8988T (cell line): ENCODE measurements at regions not wholly inside any gene's neighbourhood (a gene's known extent, or its start where the extent isn't known, plus 50 kb on each side); places are given as distances from the start of the nearest gene placed in this dataset.

ENCODE experiments used
- DNase-seq: peaks from one replicate; pipeline ENCODE4 v3.0.0; 2011

DNA sequence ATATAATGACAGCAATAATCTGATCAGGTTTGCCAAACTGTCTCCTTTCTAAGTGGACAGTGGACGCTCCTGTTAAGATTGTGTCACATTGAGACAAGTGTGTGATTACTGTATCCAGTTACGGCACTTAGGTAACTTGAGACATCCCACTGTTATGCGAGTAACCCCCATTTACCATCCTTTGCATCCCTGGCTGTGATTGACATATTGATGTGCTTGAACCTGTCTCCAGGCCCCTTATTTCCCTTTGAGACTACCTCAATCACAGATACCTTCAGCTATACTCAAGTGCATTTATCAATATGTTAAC, 785.2 kb downstream of the NR2F2 start:
- no peak for DNase-seq

DNA sequence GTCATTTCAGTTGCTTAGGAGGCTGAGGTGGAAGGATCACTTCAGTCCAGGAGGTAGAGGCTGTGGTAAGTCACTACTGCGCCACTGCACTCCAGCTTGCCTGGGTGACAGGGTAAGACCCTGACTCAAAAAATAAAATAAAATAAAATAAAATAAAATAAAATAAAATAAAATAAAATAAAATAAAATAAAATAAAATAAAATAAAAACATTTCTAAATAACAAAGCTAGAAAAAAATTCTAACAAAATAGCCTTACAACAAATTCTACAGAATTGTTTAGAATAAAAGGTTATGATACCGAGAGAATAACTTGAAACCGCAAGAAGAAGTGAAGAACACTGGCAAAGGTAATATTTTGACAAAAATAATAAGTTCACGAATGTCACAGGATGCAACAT, 794.3 kb downstream of the NR2F2 start:
- no peak for DNase-seq

DNA sequence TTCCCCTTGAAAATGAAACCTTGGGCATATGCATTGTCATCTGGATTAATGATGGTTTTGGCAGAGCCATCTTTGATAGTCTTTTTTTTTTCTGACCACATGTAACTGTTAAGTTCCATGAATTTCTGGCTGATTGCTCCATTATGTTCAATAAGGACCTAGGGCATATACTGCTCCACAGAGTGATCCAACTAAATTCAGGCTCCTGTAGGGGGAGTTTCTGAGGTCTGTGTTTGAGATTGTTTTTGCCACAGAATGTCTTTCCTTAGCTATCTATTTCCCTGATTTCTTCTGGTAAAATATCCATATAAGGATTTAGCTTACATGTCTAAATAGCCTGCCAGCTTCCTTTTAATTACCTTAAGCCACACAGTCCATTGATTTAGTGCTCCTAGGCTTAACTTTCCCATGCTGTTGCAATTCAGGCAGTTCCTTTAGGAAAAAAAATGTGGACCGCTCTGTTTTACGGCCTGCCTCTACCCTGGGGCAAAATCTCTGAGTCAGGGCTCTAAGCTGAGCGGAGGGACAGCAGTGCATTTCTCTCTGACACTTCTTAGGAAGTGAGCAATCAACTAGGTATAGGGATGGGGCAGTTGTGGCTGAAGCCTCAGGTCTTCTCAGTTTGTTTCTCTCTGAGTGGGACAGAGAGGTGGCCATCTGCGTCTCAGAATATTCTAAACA, 796.2 kb downstream of the NR2F2 start:
- DNase-seq: no peak

DNA sequence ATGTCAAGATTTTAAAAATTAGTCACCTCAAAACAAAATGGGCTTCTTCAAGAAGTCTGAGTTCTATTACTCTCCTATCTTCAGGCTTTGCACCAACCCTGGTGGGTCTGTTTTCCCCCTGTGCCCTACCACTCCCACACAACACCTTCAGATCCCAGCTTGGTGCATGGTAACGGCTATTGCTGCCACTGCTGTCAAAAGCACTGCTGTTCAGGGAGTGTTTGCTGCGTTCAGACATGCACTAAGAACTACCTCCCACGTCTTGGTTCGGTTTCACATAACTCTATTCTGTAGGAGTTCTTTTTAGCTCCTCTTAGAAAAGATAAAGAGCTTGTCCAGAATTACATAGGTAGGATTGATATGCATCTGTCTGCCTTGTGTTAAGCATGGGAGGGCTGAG, 799.2 kb downstream of the NR2F2 start:
- no peak for DNase-seq

DNA sequence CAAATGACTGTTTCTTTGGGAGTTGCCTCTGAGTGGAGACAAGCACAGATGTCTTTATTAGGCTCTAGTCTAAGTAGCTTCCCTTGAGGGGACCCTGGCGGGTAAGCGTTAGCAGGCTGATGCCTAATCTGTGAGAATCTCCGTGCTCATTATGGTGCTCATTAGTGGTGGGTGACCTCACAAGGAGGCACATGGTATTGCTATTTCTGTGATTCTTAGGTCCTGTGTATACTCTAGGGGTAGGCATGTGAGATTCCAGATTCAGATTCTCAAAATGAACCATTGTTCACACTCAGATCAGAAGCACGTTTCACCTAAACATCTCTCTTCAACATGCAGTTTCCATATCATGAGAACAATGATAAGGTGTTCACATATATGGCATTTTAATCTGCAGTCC, 809.7 kb downstream of the NR2F2 start:
- DNase-seq: no peak

DNA sequence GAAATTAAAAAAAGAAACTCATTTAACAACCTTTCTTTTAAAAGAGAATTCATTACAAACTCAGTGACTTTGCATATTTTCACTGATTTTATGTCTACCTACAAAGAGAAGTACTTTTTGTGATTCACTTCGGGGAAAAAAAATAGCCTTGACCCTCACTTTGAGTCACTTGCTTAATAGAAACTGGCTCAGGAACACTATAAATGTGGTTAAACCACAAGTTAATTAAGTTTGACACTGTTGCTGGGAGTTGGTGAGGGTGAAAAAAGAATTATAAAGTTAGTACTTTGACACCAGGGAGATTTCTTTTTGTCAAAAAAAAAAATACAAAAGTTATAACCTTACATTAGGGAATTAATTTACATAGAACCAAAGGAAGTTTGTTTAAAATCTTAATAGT, 810.9 kb downstream of the NR2F2 start:
- DNase-seq: no peak

DNA sequence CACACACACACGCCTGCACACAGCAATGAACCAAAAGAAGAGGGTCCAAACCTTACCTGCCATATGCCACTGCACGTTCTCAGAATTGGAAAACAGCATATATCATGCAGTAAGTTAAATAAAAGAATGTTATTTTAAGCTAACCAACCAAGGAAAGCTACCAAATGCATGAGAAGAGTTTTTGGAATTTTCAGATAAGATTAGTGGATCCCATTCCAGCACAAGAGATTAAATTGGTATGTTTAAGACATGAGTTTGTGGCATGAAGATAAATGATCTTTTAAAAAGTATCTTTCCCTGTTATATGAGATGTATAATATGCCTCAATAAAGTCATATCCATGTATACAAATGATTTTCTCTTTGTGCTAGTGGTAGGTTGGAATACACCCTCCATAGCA, 811.4 kb downstream of the NR2F2 start:
- no peak for DNase-seq

DNA sequence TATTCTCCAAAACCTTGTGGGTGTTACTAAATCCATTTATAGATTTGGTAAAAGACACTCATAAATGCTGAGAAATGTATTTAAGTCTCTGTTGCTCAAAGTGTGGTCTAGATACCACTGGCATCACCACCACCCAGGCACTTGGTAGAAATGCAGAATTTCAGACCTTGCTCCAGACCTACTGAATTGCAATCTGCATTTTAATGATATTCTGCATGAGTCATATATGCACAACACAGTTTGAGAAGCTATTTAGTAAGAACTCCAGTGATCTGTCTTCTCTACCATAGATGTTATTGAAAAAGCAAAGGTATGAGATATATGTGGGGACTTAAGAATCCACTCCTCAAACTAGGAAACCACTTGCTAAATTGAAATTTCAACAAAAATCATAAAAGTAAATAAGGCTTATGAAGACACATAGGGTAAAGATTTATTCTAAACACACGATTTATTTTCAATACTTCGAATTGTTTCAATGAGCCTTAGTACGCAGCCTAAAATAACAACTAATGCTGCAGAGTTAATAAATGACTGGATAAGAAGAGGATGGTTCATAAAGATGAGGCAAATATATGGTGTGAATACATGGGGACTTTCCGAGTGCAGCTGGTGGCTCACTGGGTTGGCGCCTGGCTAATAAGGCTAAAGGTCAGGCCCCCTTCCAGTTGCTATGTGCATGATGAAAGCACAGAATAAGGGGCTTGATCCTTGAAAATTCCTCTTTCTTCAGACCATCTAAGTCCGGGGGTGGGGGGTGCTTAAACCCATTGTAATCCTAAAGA, 813.3 kb downstream of the NR2F2 start:
- DNase-seq: no peak

DNA sequence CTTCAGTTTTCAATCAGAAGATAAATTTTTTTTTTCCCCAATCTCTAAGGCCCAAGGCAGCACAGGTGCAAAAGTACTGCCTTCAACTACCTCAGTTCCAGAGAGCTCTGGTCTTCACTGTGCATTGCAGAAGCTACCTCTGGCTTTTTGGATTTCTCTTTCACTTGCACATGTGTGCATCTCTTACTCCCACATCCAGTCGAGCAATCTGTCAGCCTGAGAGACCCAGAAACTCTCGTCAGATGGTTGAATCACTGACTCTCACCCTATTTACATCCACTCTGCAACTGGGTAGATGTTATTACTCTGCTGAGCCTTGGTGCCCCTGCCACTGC, 813.8 kb downstream of the NR2F2 start:
- no peak for DNase-seq

DNA sequence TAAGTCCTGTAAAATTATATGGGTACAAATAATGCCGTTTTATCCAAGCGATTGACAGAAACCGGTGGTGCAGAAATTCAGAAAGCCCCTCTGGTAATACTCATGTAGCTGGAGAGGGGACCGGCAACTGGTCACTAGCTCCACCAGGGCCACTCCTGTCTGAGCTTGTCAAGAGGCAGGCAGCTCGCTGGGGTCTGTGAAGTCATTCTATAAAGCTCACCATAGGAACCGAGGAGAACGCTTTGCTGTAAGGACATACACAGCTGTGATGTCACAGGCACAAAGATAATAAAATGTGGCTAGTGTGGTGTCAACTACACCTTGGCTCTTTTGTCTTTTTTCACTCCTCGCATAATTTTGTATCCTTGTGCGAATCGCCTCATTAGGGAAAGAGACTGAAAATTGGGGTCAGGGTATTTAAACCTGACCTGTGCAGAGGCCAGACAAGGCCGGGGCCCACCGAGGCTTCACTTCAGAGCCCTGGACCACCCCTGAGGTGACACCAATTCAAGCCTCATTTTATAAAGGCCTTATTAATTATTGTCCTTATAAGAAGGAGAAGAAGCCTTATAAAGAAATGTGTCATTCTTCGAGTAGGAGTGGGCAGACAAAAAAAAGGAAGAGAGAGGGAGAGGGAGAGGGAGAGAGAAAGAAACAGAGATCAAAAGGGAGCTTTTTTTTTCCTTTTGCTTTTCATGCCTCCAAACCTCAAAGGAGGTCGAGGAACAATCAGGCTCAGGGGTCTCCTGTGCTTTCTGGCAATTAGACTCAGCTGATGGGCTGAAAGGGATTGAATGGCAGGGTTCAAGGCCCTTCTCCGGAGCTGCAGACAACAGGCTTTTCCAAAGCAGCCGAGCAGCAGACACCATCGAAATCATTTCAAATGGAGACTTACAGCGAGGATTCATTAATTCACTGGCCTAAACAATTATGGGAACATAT, 813.3 kb upstream of the ARRDC4 start:
- DNase-seq: no peak

DNA sequence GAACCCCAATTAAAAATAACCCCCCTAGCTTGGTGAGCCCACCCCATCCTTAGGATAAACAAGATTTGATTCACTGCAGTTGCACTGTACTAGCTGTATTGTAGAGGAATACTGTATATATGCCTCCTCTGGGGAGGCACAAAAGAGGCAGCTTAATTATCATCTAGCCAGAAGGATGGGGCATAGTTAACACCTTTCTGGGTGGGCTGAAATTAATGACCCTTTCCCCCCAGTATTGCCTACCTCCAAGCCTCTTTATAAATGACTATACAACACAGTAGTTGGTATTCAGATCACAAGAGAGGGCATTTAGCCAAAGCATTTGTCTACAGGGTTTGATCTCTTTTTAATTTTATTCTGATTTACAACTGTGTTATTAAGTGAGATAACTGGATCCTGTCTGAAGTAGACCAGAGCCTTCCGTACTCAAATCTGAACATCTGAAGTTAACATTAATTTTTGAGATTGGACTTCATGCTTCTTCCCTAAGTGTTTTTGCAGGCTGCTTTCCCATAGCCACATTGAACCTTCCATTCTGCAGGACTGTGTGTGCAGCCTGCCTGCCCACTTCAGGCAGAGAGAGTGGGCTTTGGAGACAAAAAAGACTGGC, 807.0 kb upstream of the ARRDC4 start:
- no peak for DNase-seq

DNA sequence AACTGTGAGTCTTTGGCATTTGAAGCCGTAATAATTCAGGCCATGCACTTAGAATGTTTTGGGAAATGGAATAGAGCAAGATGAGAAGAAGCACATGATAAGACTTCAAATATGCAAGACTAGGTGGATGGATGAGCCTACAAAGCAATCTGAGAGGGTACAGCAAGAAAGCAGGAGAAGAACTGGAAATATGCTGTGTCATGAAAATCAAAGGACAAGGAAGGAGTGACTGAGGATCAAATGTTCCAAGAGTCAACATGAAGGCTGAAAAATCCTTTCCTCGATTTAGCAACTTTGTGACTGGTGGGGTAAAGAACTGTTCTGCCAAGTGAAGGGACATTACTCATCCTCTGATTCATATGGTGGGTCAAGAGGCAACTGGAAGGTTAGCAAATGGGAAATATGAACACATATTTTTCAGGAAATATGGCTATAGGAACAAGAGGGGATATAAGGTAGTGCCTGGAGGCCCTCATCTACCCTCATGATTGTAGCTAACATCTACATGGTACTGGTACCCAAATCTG, 803.7 kb upstream of the ARRDC4 start:
- DNase-seq: no peak

DNA sequence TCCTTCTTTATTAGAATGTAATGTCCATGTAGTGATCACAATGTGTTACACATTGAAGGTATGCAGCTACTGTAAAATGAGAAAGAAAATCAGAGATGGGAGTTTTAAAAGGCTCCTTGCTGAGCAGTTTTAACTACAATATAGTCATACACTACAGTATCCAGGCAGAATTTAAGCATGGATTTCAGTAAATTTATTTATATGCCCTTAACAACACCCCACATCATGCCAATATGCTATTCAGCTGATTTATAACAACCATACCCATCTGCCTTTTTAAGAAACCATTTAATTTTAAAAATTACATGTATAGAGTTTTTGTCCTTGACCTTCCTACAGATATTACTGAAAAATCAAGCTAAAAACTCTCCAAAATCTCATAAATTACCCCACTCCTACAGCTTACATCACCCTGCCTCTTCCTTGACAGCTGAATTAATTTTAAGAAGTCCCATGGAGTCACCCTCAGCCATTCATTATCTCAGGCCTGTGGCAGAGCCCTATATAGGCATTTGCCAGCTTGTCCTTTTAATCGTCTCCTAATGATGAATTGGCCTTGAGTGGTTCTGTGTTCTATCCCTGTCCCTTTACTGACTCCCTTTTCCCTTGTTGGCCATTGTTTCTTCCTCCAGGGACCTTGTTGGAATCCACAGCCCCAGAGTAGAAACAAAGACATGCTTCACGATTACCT, 797.6 kb upstream of the ARRDC4 start:
- DNase-seq: no peak

DNA sequence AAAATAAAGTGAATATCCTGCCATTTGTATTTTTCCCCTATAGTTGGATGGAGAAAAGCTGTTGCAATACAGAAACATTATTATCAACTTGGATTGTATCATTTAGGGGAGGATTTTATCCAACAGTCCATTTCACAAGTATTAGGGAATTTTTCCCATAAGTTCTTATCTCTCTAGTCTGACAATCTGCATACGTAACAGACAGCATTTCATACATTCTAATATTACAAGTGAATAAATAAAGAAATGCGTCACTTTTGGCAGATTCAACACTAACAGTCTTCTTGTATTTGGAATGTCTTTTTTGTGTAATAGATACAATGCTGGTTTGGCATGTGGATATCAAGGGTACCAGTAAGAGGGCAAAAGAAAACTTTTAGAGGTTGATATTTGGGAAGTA, 795.3 kb upstream of the ARRDC4 start:
- no peak for DNase-seq

DNA sequence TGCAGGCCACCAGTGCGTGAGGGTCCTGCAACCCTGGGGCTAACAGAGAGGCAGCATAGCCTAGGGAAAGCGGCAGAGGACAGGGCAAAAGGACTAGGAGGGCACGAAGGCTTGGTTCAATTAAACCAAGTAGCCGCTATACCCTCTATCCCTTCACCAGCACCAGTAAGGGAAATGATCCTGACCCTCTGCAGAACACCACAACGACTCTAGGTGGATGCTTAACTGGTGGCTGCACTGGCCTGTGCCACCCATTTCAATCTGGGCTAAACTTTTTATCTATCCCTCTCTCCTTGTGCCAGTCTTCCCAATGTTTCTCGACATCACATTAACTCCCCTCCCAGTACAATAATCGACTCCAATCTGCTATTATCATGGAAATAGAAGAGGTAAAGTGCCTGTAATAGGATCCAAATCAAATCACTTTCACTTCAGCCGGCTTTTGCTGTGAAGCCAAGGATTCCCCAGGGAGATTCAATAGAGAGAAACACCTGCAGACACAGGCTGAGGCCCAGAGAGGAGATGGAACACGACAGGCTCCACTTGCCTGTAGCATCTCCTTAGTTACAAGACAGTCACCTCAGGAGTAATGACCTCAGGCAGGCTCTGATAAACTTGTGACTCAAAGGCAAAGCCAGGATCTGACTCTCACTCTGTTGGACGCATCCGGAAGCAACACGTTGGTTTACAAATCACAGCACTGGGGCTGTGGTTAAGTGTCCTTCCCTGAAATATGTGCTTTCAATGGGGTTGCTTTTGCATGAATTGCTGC, 791.6 kb upstream of the ARRDC4 start:
- no peak for DNase-seq

DNA sequence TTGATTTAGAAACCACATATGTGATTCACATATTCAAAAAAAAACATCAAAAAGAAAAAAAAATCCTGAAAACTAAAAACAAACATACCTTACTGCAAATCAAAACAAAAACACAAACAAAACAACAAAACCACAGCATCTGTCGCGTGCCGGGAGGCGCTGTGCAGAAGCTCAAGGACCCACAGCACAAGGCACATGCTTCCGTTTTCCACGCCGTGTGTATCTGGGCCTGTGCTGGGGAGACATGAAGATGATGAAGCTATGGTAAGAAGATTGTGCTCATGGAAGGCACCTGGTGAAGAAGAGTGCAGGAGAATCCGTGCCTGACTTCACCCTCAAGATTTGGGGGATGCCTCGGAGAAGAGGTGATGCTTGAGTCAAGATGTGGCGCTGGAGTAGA, 788.9 kb upstream of the ARRDC4 start:
- DNase-seq: no peak

DNA sequence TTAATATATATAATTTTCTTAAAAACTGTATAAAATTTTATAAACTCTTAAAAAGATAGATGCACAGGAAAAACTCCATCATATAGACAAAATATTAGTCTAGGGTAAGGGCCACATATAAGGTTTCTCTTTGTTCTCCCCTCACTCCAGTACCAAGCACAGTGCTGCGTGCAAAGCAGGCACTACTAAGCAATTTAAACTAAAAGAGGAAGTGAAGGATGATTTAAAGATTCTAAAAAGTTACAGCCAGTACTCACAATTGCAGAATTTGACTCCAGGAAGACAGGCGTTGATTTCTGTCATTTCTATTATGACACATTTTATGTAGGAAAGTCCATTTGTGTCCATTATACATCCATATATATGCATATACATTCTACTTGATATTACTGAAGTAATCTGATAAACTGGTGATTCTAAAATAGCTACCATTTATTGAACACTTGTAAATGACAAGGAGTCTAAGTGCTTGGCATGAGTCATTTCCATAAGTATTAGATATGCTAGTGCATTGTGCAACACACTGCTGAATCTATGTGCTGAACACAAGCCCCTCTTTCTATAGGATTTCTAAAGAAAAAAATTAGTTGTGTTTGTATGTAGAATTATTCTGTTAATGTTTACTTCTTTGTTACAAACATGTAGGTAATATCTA, 785.5 kb upstream of the ARRDC4 start:
- DNase-seq: no peak

DNA sequence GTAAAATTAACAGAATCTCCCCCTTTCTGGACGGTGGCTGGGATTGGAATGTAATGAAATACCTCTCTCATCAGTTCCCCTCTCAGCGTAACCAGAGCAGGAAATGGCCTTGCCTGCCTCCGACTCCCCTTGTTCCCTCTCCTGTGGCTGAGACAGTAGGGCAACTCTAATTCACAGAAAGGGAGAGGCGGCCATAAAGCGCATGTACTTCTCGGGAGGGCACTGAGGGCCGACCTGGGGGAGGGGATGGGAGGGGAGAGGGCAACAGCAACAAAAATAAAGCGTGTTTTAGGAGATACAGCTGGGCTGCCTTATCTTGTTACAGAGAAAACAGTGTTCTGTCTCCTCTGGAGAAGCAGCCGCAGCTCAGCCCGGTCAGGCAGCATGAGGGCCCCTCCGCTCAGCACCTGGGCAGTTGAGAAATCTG, 783.3 kb upstream of the ARRDC4 start:
- no peak for DNase-seq

DNA sequence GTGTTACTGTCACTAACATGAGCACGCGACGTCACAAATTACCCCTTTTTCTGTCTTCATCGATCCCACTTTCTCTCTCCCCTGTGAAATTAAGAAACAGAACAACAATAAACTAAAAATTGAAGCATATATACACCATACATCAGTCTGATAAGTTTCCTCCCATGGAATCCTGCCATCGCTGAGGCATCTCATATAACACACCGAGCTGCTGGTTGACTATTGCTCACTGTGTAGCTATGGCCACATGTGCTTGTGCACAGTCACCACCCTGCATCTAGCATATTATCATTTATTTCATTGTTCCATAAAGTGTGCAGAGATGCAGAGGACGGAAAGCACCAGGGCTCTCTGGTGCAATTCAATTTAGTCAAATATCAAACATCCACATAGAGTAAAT, 777.9 kb upstream of the ARRDC4 start:
- DNase-seq: no peak

DNA sequence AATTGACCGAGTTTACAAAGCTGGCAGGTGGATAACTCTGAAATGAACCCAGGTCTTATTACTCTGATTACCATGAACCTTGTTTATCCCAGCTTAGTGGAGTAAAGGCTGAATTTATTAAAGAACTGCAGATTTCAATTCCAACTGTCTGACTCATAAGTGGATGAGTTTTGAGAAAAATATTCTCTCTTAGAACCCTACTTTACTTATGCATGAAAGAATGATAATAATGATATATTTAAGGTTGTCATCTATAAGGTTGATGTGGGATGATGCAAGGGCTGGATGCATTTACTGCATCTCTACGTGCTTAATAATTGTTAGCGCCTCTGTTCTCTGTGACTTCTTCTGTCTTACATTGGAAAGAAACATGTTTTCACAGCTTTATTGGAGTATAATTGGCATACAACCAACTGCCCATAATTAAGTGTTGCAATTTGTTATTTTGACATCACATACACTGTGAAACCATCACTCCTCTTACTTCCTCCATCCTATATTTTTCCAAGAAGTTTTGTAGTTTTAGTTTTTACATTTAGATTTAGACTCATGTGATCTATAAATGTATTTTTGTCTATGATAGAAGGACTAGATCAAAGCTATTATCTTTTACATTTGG, 771.2 kb upstream of the ARRDC4 start:
- no peak for DNase-seq

DNA sequence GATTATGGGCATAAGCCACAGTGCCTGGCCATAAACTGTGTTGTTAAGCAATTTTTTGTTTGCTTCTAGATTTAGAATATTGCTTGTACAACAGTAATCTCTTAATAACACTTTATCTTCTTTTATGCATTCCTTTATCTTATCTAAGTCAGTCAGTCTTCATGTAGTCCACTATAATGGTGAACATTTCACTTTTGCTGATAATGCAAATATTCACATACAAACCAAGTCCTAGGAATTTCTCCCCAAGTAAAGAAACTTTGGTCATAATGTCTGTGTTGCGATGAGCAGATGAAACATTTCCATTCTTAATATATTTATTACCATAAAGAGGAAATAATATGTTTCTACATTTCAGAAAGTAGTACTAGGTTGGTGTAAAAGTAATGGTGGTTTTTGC, 765.8 kb upstream of the ARRDC4 start:
- no peak for DNase-seq
